Renal cortical epithelial cell (primary cell): ENCODE measurements at regions not wholly inside any gene's neighbourhood (a gene's known extent, or its start where the extent isn't known, plus 50 kb on each side); places are given as distances from the start of the nearest gene placed in this dataset.
"Not testable (repeated sequence)": the region's sequence is repeated elsewhere in the genome, so short reads cannot be mapped to it uniquely, and the experiment has no call there.

Source experiments
- DNase-seq: peaks from one replicate; pipeline ENCODE4 v3.0.0-alpha.2; 2011; ENCODE audit warnings: low read depth

- DNase-seq, result no peak
Measured at GRCh38 chr1:238913210-238913609, 473.2 kb upstream of the CHRM3 start.

GRCh38 chr1:238912148-238912547, 474.2 kb upstream of the CHRM3 start:
- DNase-seq, result no peak

GRCh38 chr1:238902752-238903151, 483.6 kb upstream of the CHRM3 start:
- not testable (repeated sequence) for DNase-seq

- DNase-seq, result no peak
Measured at GRCh38 chr1:238900334-238900865, 486.0 kb upstream of the CHRM3 start.

- peak; percentile 85 for DNase-seq
Measured at GRCh38 chr1:238898856-238899255, 487.5 kb upstream of the CHRM3 start.

- DNase-seq, result peak; percentile 67
Measured at GRCh38 chr1:238895911-238896310, 490.5 kb upstream of the CHRM3 start.

- DNase-seq, result peak; percentile 76
Measured at GRCh38 chr1:238892612-238893011, 493.8 kb upstream of the CHRM3 start.

- DNase-seq, result no peak
Measured at GRCh38 chr1:238861342-238862066, 524.9 kb upstream of the CHRM3 start.

- DNase-seq, result no peak
Measured at GRCh38 chr1:238833919-238834318, 552.4 kb upstream of the CHRM3 start.

- DNase-seq, result no peak
Measured at GRCh38 chr1:238832106-238832505, 554.3 kb upstream of the CHRM3 start.

- no peak for DNase-seq
Measured at GRCh38 chr1:238830036-238830611, 556.2 kb upstream of the CHRM3 start.

- DNase-seq, result no peak
Measured at GRCh38 chr1:238826891-238827290, 559.5 kb upstream of the CHRM3 start.

GRCh38 chr1:238823416-238823815, 563.0 kb upstream of the CHRM3 start:
- DNase-seq, result no peak

- DNase-seq, result no peak
Measured at GRCh38 chr1:238811211-238811879, 575.0 kb upstream of the CHRM3 start.

- no peak for DNase-seq
Measured at GRCh38 chr1:238790882-238791281, 595.5 kb upstream of the CHRM3 start.

- DNase-seq, result no peak
Measured at GRCh38 chr1:238789916-238790667, 596.3 kb upstream of the CHRM3 start.

- DNase-seq, result no peak
Measured at GRCh38 chr1:238787471-238787870, 598.9 kb upstream of the CHRM3 start.

GRCh38 chr1:238783633-238784032, 602.7 kb upstream of the CHRM3 start:
- no peak for DNase-seq

GRCh38 chr1:238779716-238780115, 606.7 kb upstream of the CHRM3 start:
- peak; percentile 49 for DNase-seq

- no peak for DNase-seq
Measured at GRCh38 chr1:238778113-238778512, 608.3 kb upstream of the CHRM3 start.

- DNase-seq, result peak; percentile 42
Measured at GRCh38 chr1:238777551-238777950, 608.8 kb upstream of the CHRM3 start.

GRCh38 chr1:238776126-238776525, 610.2 kb upstream of the CHRM3 start:
- DNase-seq, result no peak
